DOHH2 (cell line): ENCODE measurements at regions not wholly inside any gene's neighbourhood (a gene's known extent, or its start where the extent isn't known, plus 50 kb on each side); places are given as distances from the start of the nearest gene placed in this dataset.

Experiments
- EZH2phosphoT487 ChIP-seq: fragments of 200-600 bp; sonication (generic); IDR thresholded peaks from 2 replicates; pipeline ENCODE4 v1.6.1; 2017; ENCODE audit warnings: borderline replicate concordance, mild to moderate bottlenecking, antibody characterized with exemption, low read length, moderate library complexity, mixed read lengths
- TF ChIP-seq, protein P1 (sequence below): fragments of 200-600 bp; sonication (generic); IDR thresholded peaks from one replicate; pipeline ENCODE4 v1.5.1; 2014; ENCODE audit warnings: antibody characterized with exemption, mild to moderate bottlenecking, low read depth, low read length; ENCODE audit not compliant: poor library complexity, severe bottlenecking

GRCh38 chr1:218527737-218528136 is 182.6 kb downstream of the TGFB2 start:
- TF ChIP-seq, protein P1, sequence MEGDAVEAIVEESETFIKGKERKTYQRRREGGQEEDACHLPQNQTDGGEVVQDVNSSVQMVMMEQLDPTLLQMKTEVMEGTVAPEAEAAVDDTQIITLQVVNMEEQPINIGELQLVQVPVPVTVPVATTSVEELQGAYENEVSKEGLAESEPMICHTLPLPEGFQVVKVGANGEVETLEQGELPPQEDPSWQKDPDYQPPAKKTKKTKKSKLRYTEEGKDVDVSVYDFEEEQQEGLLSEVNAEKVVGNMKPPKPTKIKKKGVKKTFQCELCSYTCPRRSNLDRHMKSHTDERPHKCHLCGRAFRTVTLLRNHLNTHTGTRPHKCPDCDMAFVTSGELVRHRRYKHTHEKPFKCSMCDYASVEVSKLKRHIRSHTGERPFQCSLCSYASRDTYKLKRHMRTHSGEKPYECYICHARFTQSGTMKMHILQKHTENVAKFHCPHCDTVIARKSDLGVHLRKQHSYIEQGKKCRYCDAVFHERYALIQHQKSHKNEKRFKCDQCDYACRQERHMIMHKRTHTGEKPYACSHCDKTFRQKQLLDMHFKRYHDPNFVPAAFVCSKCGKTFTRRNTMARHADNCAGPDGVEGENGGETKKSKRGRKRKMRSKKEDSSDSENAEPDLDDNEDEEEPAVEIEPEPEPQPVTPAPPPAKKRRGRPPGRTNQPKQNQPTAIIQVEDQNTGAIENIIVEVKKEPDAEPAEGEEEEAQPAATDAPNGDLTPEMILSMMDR, result no peak
- no peak for TF ChIP-seq EZH2phosphoT487
